ENCODE measurements at regions not wholly inside any gene's neighbourhood (a gene's known extent, or its start where the extent isn't known, plus 50 kb on each side); places are given as distances from the start of the nearest gene placed in this dataset.

GRCh38 chr18:1392046-1392445 lies 487.4 kb downstream of the ADCYAP1 start:
- Histone ChIP-seq H3K9me3 (no peaks in the 10 kb centered on the region), H3K4me1 (ENCODE audit: control insufficient read depth in 1 of 2, insufficient read depth in 2 of 2, low read depth in 1 of 2, low read length in 1 of 2) (no peaks in the 10 kb centered on the region), H3K9ac (no peak overlapping the region), H4K20me1 (ENCODE audit: insufficient read depth) (no peaks in the 10 kb centered on the region), H2AFZ (ENCODE audit: low read depth) (no peak overlapping the region), H3F3A (replicated peaks; ENCODE audit: insufficient read depth) (no peaks in the 10 kb centered on the region), H3K27me3 (ENCODE audit: insufficient read depth) (no peaks in the 10 kb centered on the region), H3K4me3 (ENCODE audit: low read depth in 2 of 2, low read length in 1 of 2) (no peak overlapping the region), H3K9me2 (no peaks in the 10 kb centered on the region), H3K36me3 (replicated peaks in 1 of 2; ENCODE audit: control insufficient read depth in 1 of 2, insufficient read depth in 2 of 2, low read length in 1 of 2) (no peaks in the 10 kb centered on the region), H3K4me2 (no peak overlapping the region), H3K79me2 (ENCODE audit: insufficient read depth) (no peaks in the 10 kb centered on the region), H3K27ac (ENCODE audit: low read depth in 2 of 2, low read length in 1 of 2) (no peak overlapping the region)
- WGBS (ENCODE audit: low lambda C conversion rate): 0% methylated on average over 3 of the region's 3 CpGs
- ChIA-PET POLR2A (no interaction called here), CTCF (no interaction called here)
- TF ChIP-seq NRF1 (IDR thresholded peaks at IDR 0.05; ENCODE audit: low read depth, low read length) (no peak), YY1 (IDR thresholded peaks at IDR 0.05; ENCODE audit: low read depth) (no peak)
- no peak for DNase-seq

GRCh38 chr18:1392865-1393734 lies 488.4 kb downstream of the ADCYAP1 start:
- Histone ChIP-seq H3K79me2 (ENCODE audit: insufficient read depth) (no peaks in the 10 kb centered on the region), H3K4me3 (ENCODE audit: low read depth in 2 of 2, low read length in 1 of 2) (no peak overlapping the region), H3K4me1 (ENCODE audit: control insufficient read depth in 1 of 2, insufficient read depth in 2 of 2, low read depth in 1 of 2, low read length in 1 of 2) (no peaks in the 10 kb centered on the region), H3K9ac (no peak overlapping the region), H3K4me2 (no peak overlapping the region), H4K20me1 (ENCODE audit: insufficient read depth) (no peaks in the 10 kb centered on the region), H3K36me3 (replicated peaks in 1 of 2; ENCODE audit: control insufficient read depth in 1 of 2, insufficient read depth in 2 of 2, low read length in 1 of 2) (no peaks in the 10 kb centered on the region), H2AFZ (ENCODE audit: low read depth) (no peak overlapping the region), H3K27ac (ENCODE audit: low read depth in 2 of 2, low read length in 1 of 2) (no peak overlapping the region), H3K27me3 (ENCODE audit: insufficient read depth) (no peaks in the 10 kb centered on the region), H3K9me2 (no peaks in the 10 kb centered on the region), H3K9me3 (no peaks in the 10 kb centered on the region), H3F3A (replicated peaks; ENCODE audit: insufficient read depth) (no peaks in the 10 kb centered on the region)
- ChIA-PET POLR2A (no interaction called here), CTCF (no interaction called here)
- no peak for TF ChIP-seq SIN3A (IDR thresholded peaks at IDR 0.05; ENCODE audit: borderline replicate concordance, low read depth, low read length)
- TF ChIP-seq IRF3 (IDR thresholded peaks at IDR 0.05; ENCODE audit: low read depth, low read length): no peak
- no peak for TF ChIP-seq REST (IDR thresholded peaks at IDR 0.05; ENCODE audit: low read depth, low read length)
- no peak for TF ChIP-seq RXRA (IDR thresholded peaks at IDR 0.05; ENCODE audit: borderline replicate concordance, low read depth)
- TF ChIP-seq CTCF (IDR thresholded peaks at IDR 0.05): no peak
- TF ChIP-seq PBX3 (IDR thresholded peaks at IDR 0.05): no peak
- no peak for TF ChIP-seq NFIC (IDR thresholded peaks at IDR 0.05; ENCODE audit: borderline replicate concordance)
- no peak for TF ChIP-seq MXI1 (IDR thresholded peaks at IDR 0.05; ENCODE audit: low read depth, low read length)
- TF ChIP-seq NRF1 (IDR thresholded peaks at IDR 0.05; ENCODE audit: low read depth, low read length): no peak
- TF ChIP-seq GATA2 (CRISPR knock-in tag; IDR thresholded peaks at IDR 0.05): no peak
- TF ChIP-seq TCF12 (IDR thresholded peaks at IDR 0.05): no peak
- TF ChIP-seq GABPA (IDR thresholded peaks at IDR 0.05; ENCODE audit: low read depth): no peak
- no peak for DNase-seq
- WGBS (ENCODE audit: low lambda C conversion rate): 23% methylated on average over 7 of the region's 7 CpGs

Measured in SK-N-SH (cell line).